ENCODE measurements at regions not wholly inside any gene's neighbourhood (a gene's known extent, or its start where the extent isn't known, plus 50 kb on each side); places are given as distances from the start of the nearest gene placed in this dataset.

GRCh38 chr6:156645097-156645496 is 132.1 kb upstream of the ARID1B start:
- no peak overlapping the region for H2BK120ac ChIP-seq (ENCODE audit: low read depth, low read length)
- no peak overlapping the region for H3K14ac ChIP-seq (replicated peaks; ENCODE audit: low read depth, low read length)
- no CpG with 5 or more reads among the region's 5 CpGs for WGBS, 2 experiments (ENCODE audit: extremely low coverage in 2 of 2, insufficient read length in 1 of 2)
- no peaks in the 10 kb centered on the region for H4K20me1 ChIP-seq (ENCODE audit: insufficient read depth, low read length)
- peaks cover 2% of the 10 kb centered on the region; the same call in 1 of the 2 replicates for H3K4me1 ChIP-seq (ENCODE audit: control insufficient read depth, insufficient read depth, low read length)
- no peak for TF ChIP-seq CEBPB (IDR thresholded peaks at IDR 0.05; ENCODE audit: low read depth, low read length)
- no peak for TF ChIP-seq RAD21 (IDR thresholded peaks at IDR 0.05; ENCODE audit: low read length)
- H3K18ac ChIP-seq (ENCODE audit: low read depth, low read length), result no peak overlapping the region
- DNase-seq (peak; percentile 42), ATAC-seq (ENCODE audit: low read depth) (peak; percentile 93)
- peaks cover 4% of the 10 kb centered on the region for H3K9me3 ChIP-seq (ENCODE audit: control insufficient read depth, insufficient read depth, low read length)
- no peaks in the 10 kb centered on the region for H3K36me3 ChIP-seq (ENCODE audit: control insufficient read depth, insufficient read depth, low read length)
- H4K5ac ChIP-seq (ENCODE audit: low read depth, low read length), result no peak overlapping the region
- BruUV-seq (replicated peaks), result no TSS peak
- H3K27ac ChIP-seq (ENCODE audit: insufficient read depth, low read length), result no peak overlapping the region
- no peak overlapping the region for H2BK15ac ChIP-seq (ENCODE audit: low read depth, low read length)
- H3K4me3 ChIP-seq (ENCODE audit: insufficient read depth, low read depth, low read length), result no peak overlapping the region
- H3K4ac ChIP-seq (ENCODE audit: low read depth, low read length), result no peak overlapping the region
- no peaks in the 10 kb centered on the region for H3K79me1 ChIP-seq (ENCODE audit: low read depth in 1 of 2, low read length in 2 of 2)
- no peak overlapping the region for H4K91ac ChIP-seq (ENCODE audit: insufficient read depth, low read depth, low read length)
- peaks cover 4% of the 10 kb centered on the region for H3K27me3 ChIP-seq (ENCODE audit: control insufficient read depth, insufficient read depth, low read length)
- dilution Hi-C loops (cut with HindIII; ENCODE audit: low sequenced_read_pairs, unreplicated experiment), result no loop called here
- H3K4me2 ChIP-seq (ENCODE audit: low read depth, low read length), result peak overlapping the region; percentile 59; the same call in 1 of the 2 replicates
- no peak overlapping the region for H2AK5ac ChIP-seq (ENCODE audit: low read depth, low read length)
- H2BK5ac ChIP-seq (ENCODE audit: low read depth, low read length, poor library complexity, severe bottlenecking), result no peak overlapping the region
- H3K23ac ChIP-seq (ENCODE audit: low read depth, low read length), result no peak overlapping the region
- no peak overlapping the region for H2BK20ac ChIP-seq (ENCODE audit: low read depth, low read length)
- H2AK9ac ChIP-seq (replicated peaks; ENCODE audit: low read depth, low read length, poor library complexity), result no peak overlapping the region
- H3K9ac ChIP-seq (ENCODE audit: low read depth, low read length), result no peak overlapping the region
- ChIA-PET POLR2A (ENCODE audit: unreplicated experiment) (no interaction called here), CTCF (no interaction called here)
- H2AFZ ChIP-seq (replicated peaks; ENCODE audit: low read length, poor library complexity), result no peak overlapping the region
- H3K9me1 ChIP-seq (ENCODE audit: insufficient read depth, low read length), result no peaks in the 10 kb centered on the region
- intact Hi-C loops (cut with micrococcal nuclease), result no loop called here
- no peak overlapping the region for H3K56ac ChIP-seq (ENCODE audit: extremely low read depth, insufficient read depth, low read length)
- no peak overlapping the region for H4K8ac ChIP-seq (ENCODE audit: low read depth in 2 of 2, low read length in 2 of 2)
- in situ Hi-C loops (cut with MboI; ENCODE audit: low sequenced_read_pairs), result no loop called here
